ENCODE measurements at regions not wholly inside any gene's neighbourhood (a gene's known extent, or its start where the extent isn't known, plus 50 kb on each side); places are given as distances from the start of the nearest gene placed in this dataset.

DNA sequence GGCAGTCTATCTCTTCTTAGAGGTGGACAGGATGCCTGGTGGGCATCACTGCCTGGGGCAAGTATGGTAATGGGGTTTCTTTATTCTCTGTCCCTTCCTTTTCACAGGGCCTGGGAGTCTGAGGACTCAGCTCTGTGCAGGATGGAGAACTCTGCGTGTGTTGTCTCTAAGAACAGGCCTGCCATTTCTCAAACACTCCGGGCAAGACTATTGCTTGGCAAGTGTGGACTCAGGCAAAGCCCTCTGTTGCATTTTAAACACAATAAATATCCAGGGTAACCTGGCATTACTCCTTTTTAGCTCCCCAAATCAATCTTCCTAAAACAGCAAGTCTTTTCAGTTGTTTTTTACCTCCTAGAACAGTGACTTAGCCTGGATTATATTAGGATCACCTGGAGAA is 185.1 kb upstream of the ROPN1 start:
- no peak for DNase-seq (ENCODE audit: low spot score)

GRCh38 chr3:124178531-124178930 is 186.6 kb upstream of the ROPN1 start:
- no peak for DNase-seq (ENCODE audit: low spot score)

DNA sequence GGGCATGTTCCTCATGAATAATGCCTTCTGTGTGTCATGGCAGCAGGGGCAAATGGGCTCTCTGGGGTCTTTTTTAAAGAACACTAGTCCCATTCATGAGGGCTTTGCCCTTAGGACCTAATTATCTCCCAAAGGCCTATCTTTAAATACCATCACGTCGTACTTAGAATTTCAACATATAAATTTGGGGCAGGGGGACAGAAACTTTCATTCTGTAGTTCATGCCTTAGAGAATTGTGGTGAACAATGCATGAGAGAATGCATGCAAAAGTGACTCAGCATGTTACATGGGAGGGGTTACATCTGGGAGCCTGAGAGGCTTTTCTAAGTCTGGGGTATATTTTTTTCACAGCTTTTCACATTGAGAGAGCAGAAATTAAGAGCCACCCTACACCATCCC is 208.5 kb upstream of the ROPN1 start:
- DNase-seq (ENCODE audit: low spot score): no peak

GRCh38 chr3:124201226-124201625 is 209.3 kb upstream of the ROPN1 start:
- no peak for DNase-seq (ENCODE audit: low spot score)

- DNase-seq (ENCODE audit: low spot score): no peak
Observed at GRCh38 chr3:124201786-124202185, 209.9 kb upstream of the ROPN1 start.

DNA sequence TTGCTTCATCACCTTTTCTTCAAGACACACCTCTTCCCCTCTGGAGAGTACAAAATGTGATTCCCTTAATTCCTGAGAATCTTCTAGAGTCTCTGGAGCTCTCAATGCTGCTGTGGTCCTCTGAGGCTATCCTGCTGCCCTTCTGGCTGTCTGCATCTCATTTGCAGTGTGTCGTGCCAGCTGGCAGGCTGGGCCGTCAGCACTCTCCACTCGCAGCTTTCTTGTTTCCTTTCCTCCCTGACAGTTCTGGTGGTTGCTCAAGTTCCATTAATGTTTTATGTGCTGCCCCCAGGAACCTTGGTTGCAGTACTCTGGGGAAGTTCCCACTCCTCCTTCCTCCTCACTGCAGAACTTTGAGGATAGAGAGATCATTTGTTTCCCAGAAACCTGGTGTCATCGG is 210.8 kb upstream of the ROPN1 start:
- DNase-seq (ENCODE audit: low spot score): no peak

- no peak for DNase-seq (ENCODE audit: low spot score)
Observed at GRCh38 chr3:124203292-124203691, 211.4 kb upstream of the ROPN1 start.

GRCh38 chr3:124206225-124207055 is 214.5 kb upstream of the ROPN1 start:
- no peak for DNase-seq (ENCODE audit: low spot score)

DNA sequence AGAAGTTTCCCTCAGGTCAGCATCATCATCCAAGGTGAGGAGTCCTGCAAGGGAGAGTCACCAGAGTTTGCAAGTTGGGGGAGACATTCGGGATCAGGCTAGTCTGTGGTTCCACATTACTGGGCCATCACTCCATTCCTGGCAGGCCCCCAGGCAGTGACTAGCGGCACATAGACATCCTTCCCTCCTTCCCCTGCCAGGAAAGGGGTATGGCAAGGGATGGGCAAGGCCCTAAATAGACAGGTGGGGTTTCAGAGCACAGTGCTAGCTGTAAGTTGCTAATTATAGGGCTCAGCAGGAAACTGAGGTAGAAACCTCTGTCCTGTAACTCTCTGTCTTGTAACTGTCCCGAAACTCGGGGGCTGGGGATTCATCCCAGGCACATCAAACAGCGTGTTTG is 215.2 kb upstream of the ROPN1 start:
- DNase-seq (ENCODE audit: low spot score): no peak

DNA sequence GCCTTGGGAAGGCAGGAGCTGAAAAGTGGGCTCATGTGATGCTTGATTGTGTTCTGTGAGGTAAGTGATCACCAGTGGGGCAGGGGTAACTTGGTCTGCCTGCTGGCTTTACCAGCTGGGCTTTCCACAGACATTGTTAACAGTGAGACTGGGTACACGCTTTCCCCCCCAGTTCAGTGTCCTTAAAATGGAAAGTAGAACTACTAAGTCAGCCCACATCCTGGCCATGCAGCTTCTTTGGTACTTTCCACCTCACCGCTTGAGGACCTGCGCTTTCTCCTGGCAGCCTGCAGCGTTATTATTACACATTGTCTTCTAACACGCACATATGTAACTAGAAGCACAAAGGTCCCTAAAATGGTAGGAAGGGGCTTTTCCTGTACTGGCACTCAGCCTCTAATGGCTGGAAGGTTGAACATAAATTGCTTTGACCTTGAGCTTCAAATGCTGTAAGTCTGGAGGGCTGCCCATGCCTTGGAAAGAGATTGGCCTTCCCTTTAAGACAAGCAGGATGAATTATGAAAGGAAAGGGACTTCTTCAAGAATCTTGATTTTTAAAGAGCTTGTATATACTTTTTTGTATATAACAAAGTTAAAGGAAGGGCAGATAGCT is 216.1 kb upstream of the ROPN1 start:
- DNase-seq (ENCODE audit: low spot score): no peak

DNA sequence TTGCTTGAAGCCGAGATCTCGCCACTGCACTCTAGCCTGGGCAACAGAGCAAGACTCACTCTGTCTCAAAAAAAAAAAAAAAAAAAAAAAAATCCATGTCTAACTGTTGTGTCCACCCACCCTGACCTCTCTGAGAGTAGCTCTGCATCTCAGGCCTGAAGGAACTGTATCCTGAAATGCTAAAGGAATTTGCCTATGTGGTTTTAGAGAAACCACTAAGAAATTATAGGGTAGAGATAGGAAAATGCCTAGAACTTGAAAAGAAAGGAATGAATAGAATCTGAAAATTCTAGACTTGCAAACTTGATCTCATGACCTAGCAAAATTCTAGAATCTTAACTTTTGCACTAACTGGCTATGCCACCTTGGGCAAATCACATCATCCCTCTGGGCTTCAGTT is 217.5 kb upstream of the ROPN1 start:
- DNase-seq (ENCODE audit: low spot score): no peak

GRCh38 chr3:124210899-124211298 is 219.0 kb upstream of the ROPN1 start:
- no peak for DNase-seq (ENCODE audit: low spot score)

DNA sequence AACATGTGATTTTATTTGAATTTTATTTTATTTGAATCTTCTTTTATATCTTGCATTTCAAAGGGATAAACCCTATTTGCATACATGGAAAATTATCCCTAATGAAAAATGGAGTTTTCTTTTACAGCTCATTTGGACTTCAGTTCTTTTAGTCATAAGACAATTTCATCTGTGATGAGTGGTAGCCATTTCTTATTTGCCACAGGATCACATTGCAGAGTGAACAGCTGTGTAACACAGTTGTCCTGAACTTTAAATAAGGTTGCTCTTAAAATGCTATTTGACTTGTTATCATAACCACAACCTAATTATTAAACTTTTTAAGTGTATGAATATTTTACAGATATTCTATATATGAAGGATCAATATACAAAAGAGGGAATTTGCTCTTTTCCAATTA is 221.7 kb upstream of the ROPN1 start:
- DNase-seq (ENCODE audit: low spot score): no peak

DNA sequence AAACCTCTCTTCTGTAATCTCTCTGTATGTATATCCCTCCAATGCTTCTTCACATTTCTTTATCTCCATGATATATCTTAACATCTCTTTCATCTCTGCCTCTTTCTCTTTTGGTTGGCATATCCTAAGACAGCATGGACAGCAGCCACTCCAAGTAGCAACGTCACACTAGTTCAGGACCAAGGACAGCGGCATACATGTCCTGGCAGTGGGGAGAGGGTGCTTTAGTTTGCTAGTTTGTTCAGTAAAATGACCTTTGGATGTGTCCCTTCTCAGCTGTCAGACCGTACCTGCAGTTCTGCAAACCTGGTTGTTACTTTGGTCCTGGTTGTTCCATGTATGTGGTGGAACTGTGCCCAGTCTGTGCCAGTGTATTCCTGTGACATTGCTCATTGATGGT is 225.6 kb upstream of the ROPN1 start:
- DNase-seq (ENCODE audit: low spot score): no peak

DNA sequence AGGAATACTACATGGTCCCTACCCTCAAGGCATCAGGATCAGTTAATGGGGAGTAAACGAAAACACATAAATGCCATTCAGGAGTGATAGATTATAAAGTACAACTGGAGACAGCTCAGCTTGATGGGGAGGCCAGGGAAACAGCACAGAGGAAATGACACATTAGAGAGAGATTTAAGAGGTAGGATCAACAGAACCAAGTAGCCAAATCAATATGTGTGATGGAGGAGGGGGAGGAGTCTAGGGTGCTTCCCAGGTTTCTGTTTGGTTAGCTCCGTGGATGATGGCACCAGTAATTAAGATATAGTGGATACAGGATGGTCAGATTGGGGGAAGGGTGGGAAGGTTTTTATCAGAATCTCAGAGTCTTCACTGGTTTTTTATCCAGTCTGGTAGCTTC is 229.5 kb upstream of the ROPN1 start:
- DNase-seq (ENCODE audit: low spot score): no peak

- no peak for DNase-seq (ENCODE audit: low spot score)
Observed at GRCh38 chr3:124223853-124224252, 231.9 kb upstream of the ROPN1 start.

DNA sequence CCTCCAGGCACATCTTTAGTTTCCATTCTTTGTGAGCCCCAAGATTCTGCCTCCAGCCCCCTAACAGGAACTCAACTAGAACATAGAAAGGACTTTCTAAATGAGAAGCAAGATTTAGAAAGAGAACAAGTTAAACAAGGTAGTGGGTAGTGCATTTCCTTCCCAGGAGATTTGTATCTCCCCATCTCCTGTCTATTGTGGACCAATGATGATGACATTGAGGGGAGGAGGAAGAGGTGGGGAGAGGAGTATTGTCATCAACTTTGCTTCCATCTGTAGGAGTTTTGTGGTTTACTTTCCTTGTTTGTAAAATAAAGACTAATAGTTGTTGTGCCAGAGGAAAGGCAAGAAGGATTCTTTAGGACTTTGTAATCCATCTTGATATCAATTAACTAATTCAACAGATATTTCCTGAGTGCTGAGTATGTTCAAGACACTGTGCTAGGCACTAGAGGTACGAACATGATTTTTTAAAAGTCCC is 235.3 kb upstream of the ROPN1 start:
- DNase-seq (ENCODE audit: low spot score): no peak

DNA sequence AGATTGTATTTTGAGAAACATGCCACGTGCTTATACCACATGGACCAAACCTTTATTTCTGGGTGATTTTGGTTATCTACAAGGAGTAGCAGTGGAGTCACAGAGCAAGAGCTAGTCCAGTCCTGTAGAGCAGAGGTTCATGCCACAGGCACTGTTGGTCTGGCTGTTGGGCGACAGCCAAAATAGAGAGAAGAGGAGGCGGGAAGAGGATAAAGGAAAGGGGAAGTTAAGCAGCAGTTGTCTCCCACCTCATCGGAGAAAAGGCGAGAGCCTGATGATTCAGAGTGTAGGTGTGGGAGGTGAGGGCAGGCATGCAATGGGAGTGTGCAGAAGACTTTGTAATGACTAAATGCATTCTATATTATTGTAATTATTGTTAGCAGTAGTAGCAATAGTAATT is 237.5 kb upstream of the ROPN1 start:
- DNase-seq (ENCODE audit: low spot score): no peak

GRCh38 chr3:124229836-124230235 is 237.9 kb upstream of the ROPN1 start:
- DNase-seq (ENCODE audit: low spot score): no peak

DNA sequence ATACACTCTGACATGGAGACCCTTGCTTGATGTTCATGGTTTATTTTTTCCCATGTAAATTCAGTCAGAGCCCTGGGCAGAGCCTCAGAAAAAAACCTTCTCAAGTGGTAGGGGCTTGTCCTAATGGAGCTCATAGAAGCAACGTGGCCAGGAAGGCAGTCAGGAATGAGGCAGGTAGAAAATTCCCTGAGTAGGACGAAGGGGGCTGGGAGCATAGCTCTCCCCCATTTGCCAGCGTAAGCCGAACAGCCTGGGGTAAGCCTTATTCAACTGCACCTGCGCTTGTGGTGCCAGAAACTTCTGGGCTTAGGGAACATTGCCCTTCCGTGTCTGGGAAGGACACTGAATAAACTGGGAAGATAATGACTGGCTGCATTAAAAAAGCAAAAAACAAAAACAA is 238.5 kb upstream of the ROPN1 start:
- DNase-seq (ENCODE audit: low spot score): no peak

- DNase-seq (ENCODE audit: low spot score): no peak
Observed at GRCh38 chr3:124230998-124231397, 239.1 kb upstream of the ROPN1 start.

DNA sequence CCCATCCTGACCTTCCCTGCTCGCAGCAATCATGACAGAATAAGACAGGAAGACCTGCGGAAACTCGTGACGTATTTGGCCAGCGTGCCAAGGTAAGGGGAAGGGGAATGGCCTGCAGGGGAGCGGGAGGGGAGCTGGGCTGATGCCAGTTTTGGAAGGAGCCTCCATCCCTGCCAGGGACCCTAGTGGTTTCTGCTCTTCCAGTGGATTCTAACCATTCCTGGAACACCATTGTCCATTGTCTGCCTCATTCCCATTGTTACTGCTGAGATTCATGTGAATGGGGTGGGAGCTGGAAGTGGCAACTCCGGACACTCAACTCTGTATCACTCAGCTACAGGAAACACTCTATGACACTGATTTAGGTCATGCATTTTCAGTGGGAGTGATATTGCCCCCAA is 242.9 kb upstream of the ROPN1 start:
- DNase-seq (ENCODE audit: low spot score): no peak

GRCh38 chr3:124235446-124235845 is 243.5 kb upstream of the ROPN1 start:
- DNase-seq (ENCODE audit: low spot score): no peak

Data from hematopoietic multipotent progenitor cell treated with erythropoietin and hydrocortisone succinate and interleukin-3 and kit ligand, for 17 days (in vitro differentiated cells).